PC-9 (cell line): ENCODE measurements at regions not wholly inside any gene's neighbourhood (a gene's known extent, or its start where the extent isn't known, plus 50 kb on each side); places are given as distances from the start of the nearest gene placed in this dataset.
A peak's percentile ranks its signal among the peaks of the same experiment; 100 is the strongest.

ENCODE experiments used
- BruUV-seq: library from RNA; stranded (reverse); fragments of 400-500 nt; replicated peaks from 2 replicates; lab custom pipeline; 2021; lab: Mats Ljungman, UMichigan
- CTCF ChIA-PET: fragments of 300-600 bp; sonication (Branson Sonifier 250); formaldehyde crosslinking; loops from one replicate; lab custom pipeline; 2022; ENCODE audit warnings: antibody characterized with exemption; lab: Charles Lee
- POLR2A ChIA-PET: fragments of 300-600 bp; sonication (Branson Sonifier 250); formaldehyde crosslinking; loops from one replicate; lab custom pipeline; 2022; ENCODE audit warnings: antibody characterized with exemption; ENCODE audit not compliant: unreplicated experiment; lab: Charles Lee
- DNase-seq, 2 experiments: peaks; one replicate each; pipeline versions ENCODE4 v3.0.0 to v3.0.0-alpha.2; 2015 to 2022; ENCODE audit warnings: mixed read lengths in 1 of 2
- H2AFZ ChIP-seq: fragments of 200-600 bp; sonication (generic); 2 replicates; pipeline ENCODE4 v1.8.1; 2017; ENCODE audit warnings: antibody characterized with exemption
- H3F3A ChIP-seq: fragments of 200-600 bp; sonication (generic); 2 replicates; pipeline ENCODE4 v1.8.1; 2017; ENCODE audit warnings: antibody characterized with exemption, mild to moderate bottlenecking, low read depth; ENCODE audit not compliant: insufficient read depth
- H3K27ac ChIP-seq: fragments of 200-600 bp; sonication (generic); 2 replicates; pipeline ENCODE4 v1.6.1; 2016; ENCODE audit warnings: mixed run types
- H3K27me3 ChIP-seq: fragments of 200-600 bp; sonication (generic); 2 replicates; pipeline ENCODE4 v1.6.1; 2016; ENCODE audit warnings: low read depth, mixed run types; ENCODE audit not compliant: insufficient read depth
- H3K36me3 ChIP-seq: fragments of 200-600 bp; sonication (generic); 2 replicates; pipeline ENCODE4 v1.6.1; 2016; ENCODE audit warnings: low read depth, mixed run types
- H3K4me1 ChIP-seq: fragments of 200-600 bp; sonication (generic); replicated peaks from 2 replicates; pipeline ENCODE4 v1.6.1; 2016; ENCODE audit warnings: mixed run types; ENCODE audit not compliant: insufficient read depth
- H3K4me2 ChIP-seq: fragments of 200-600 bp; sonication (generic); 2 replicates; pipeline ENCODE4 v1.6.1; 2017; ENCODE audit warnings: mixed run types
- H3K4me3 ChIP-seq: fragments of 200-600 bp; sonication (generic); 2 replicates; pipeline ENCODE4 v1.6.1; 2016; ENCODE audit warnings: mixed run types
- H3K79me2 ChIP-seq: fragments of 200-600 bp; sonication (generic); 2 replicates; pipeline ENCODE4 v1.6.1; 2017; ENCODE audit warnings: low read depth, mixed run types
- H3K9me2 ChIP-seq: fragments of 200-600 bp; sonication (generic); 2 replicates; pipeline ENCODE4 v1.8.1; 2017; ENCODE audit warnings: mild to moderate bottlenecking; ENCODE audit not compliant: insufficient read depth
- H3K9me3 ChIP-seq: fragments of 200-600 bp; sonication (generic); 2 replicates; pipeline ENCODE4 v1.8.1; 2016; ENCODE audit warnings: low read depth; ENCODE audit not compliant: insufficient read depth
- H4K20me1 ChIP-seq: fragments of 200-600 bp; sonication (generic); 2 replicates; pipeline ENCODE4 v1.8.1; 2017; ENCODE audit not compliant: insufficient read depth
- EZH2 ChIP-seq: fragments of 200-600 bp; sonication (generic); IDR thresholded peaks from 2 replicates; pipeline ENCODE4 v1.8.0; 2017; ENCODE audit warnings: antibody characterized with exemption, low read depth
- intact Hi-C: fragments of 100-400 bp; cut with micrococcal nuclease; formaldehyde crosslinking; loops from one replicate; pipeline ENCODE4 v1.10.0; 2022; ENCODE audit not compliant: unreplicated experiment
- TF ChIP-seq, protein P1 (sequence below): fragments of 200-600 bp; sonication (generic); conservative IDR thresholded peaks from 2 replicates; pipeline ENCODE4 v1.6.1; 2017; ENCODE audit warnings: mixed run types, antibody characterized with exemption, mild to moderate bottlenecking, moderate library complexity

DNA sequence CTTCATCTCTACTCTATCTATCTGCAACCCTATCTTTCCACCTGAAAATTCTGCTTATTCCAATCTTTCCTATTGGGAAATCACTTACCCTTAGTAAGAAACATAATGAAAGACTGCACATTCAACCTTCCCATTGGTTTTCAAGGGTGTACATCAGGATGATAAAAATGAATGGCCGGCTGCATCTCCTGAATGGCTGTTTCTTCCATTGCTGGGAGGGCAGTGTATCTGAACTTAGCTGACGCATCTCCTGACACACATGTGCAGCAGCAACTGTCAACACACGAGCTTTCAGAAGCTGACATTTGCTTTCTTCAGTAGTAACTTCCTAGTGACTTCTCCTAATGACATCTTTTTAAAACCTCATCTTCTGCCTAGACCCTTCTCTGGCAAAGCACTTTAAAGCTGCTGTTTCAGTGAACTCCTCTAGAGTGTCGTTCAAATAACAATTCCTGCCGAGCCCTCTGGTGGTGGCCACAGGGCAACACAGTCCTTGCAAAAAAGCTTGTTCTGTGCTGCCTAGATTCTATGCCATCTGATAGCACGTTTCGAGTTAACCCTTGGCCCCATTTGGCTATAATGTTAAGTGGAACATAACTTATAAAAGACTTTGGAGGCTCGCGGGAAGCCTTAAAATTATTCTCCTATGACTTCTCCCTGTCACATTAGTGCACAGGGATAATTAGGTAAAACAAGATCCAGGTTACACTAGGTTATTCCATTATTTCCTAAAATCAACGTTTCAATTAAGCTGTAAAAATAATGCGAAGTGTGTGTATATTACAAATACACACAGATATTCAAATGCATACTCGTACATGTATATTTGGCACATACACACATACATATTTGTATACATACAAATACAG lies 2340.7 kb downstream of the PCDH7 start:
- intact Hi-C loops, result no loop called here
- Histone ChIP-seq H3K79me2 (no peaks in the 10 kb centered on the region), H3K4me3 (no peak overlapping the region), H3F3A (no peaks in the 10 kb centered on the region), H3K4me1 (no peaks in the 10 kb centered on the region), H3K27me3 (no peaks in the 10 kb centered on the region), H4K20me1 (no peaks in the 10 kb centered on the region; the same call in 1 of the 2 replicates), H3K9me3 (no peaks in the 10 kb centered on the region), H3K36me3 (no peaks in the 10 kb centered on the region), H3K9me2 (no peaks in the 10 kb centered on the region), H3K27ac (no peak overlapping the region), H2AFZ (no peak overlapping the region), H3K4me2 (no peak overlapping the region)
- peak in 1 of 2 experiments; percentile 25 for DNase-seq
- ChIA-PET CTCF (interaction anchor here (0.6 to 0.7 kb wide), 3 partner anchors 230 to 928 kb away, joined by 3 to 4 read pairs (median 3); no protein-coding TSS in a partner anchor), POLR2A (no interaction called here)
- BruUV-seq, result no TSS peak
- no peak for TF ChIP-seq EZH2
- TF ChIP-seq, protein P1, sequence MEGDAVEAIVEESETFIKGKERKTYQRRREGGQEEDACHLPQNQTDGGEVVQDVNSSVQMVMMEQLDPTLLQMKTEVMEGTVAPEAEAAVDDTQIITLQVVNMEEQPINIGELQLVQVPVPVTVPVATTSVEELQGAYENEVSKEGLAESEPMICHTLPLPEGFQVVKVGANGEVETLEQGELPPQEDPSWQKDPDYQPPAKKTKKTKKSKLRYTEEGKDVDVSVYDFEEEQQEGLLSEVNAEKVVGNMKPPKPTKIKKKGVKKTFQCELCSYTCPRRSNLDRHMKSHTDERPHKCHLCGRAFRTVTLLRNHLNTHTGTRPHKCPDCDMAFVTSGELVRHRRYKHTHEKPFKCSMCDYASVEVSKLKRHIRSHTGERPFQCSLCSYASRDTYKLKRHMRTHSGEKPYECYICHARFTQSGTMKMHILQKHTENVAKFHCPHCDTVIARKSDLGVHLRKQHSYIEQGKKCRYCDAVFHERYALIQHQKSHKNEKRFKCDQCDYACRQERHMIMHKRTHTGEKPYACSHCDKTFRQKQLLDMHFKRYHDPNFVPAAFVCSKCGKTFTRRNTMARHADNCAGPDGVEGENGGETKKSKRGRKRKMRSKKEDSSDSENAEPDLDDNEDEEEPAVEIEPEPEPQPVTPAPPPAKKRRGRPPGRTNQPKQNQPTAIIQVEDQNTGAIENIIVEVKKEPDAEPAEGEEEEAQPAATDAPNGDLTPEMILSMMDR, result peak; percentile 68

DNA sequence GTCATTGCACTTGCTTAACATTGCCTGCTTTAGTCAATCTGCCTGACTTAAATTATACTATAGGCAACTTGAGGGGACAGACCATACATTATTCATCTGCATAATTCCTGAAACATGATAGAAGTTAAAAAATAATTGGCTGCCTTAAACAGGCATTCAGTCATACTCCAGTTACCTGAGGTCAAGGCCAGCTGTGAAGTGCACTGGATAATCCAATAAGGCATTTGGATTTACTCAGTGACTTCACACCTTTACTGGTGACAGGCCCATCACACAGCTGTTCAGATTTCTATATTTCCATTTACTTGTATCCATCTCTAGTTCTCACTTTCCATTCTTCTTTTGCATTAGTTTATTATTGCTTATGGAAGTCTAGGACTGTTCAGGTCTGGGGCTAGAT lies 2341.6 kb downstream of the PCDH7 start:
- Histone ChIP-seq H3K4me3 (no peak overlapping the region), H3K9me2 (no peaks in the 10 kb centered on the region), H3K4me1 (no peaks in the 10 kb centered on the region), H3K9me3 (no peaks in the 10 kb centered on the region), H3K4me2 (no peak overlapping the region), H3K27me3 (no peaks in the 10 kb centered on the region), H4K20me1 (no peaks in the 10 kb centered on the region; the same call in 1 of the 2 replicates), H2AFZ (no peak overlapping the region), H3K27ac (no peak overlapping the region), H3K36me3 (no peaks in the 10 kb centered on the region), H3F3A (no peaks in the 10 kb centered on the region), H3K79me2 (no peaks in the 10 kb centered on the region)
- TF ChIP-seq, protein P1, result no peak
- no peak for TF ChIP-seq EZH2
- ChIA-PET POLR2A (no interaction called here), CTCF (interaction anchor here (0.6 kb wide), 1 partner anchor 230 kb away, joined by 4 read pairs; no protein-coding TSS in a partner anchor)
- no peak for DNase-seq
- BruUV-seq, result no TSS peak
- intact Hi-C loops, result no loop called here

DNA sequence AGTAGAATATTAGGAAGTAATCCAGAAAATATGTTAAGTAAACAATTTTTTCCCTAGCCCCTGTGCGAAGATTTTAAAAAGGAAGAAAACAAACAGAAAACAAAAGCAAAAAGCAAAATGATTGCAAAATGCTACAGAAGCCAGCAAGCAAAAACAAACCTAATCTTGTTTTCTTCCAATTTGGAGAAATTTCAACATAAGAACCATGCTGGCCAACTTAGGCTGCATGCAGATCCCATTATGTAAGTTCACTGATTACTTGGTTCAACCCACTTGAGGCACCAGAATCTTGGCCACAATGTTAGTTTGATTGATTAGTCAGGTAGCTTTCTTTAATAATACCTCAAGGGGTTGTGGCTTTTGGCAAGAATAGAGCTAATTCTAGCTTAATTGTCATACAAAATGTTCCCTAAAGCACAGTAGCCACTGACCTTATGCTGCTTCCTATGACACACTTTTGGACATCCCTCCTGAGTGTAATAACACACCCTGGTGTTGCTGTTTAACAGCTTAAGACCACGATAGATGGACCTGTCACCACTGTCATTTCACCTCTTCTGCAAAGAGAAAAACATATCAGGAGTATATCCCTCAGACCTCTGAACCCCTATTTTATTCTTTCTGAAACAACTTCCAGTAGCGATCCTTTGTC lies 2342.1 kb downstream of the PCDH7 start:
- no TSS peak for BruUV-seq
- ChIA-PET POLR2A (no interaction called here), CTCF (no interaction called here)
- H2AFZ ChIP-seq, result no peak overlapping the region
- H3K79me2 ChIP-seq, result no peaks in the 10 kb centered on the region
- TF ChIP-seq, protein P1, result no peak
- no peak for TF ChIP-seq EZH2
- H3K9me2 ChIP-seq, result no peaks in the 10 kb centered on the region
- DNase-seq, result no peak
- H3K4me3 ChIP-seq, result no peak overlapping the region
- H3K27me3 ChIP-seq, result no peaks in the 10 kb centered on the region
- H4K20me1 ChIP-seq, result no peaks in the 10 kb centered on the region; the same call in 1 of the 2 replicates
- H3K36me3 ChIP-seq, result no peaks in the 10 kb centered on the region
- intact Hi-C loops, result no loop called here
- H3F3A ChIP-seq, result no peaks in the 10 kb centered on the region
- H3K4me2 ChIP-seq, result no peak overlapping the region
- H3K27ac ChIP-seq, result no peak overlapping the region
- no peaks in the 10 kb centered on the region for H3K9me3 ChIP-seq
- no peaks in the 10 kb centered on the region for H3K4me1 ChIP-seq
